ENCODE measurements at regions not wholly inside any gene's neighbourhood (a gene's known extent, or its start where the extent isn't known, plus 50 kb on each side); places are given as distances from the start of the nearest gene placed in this dataset.

DNA sequence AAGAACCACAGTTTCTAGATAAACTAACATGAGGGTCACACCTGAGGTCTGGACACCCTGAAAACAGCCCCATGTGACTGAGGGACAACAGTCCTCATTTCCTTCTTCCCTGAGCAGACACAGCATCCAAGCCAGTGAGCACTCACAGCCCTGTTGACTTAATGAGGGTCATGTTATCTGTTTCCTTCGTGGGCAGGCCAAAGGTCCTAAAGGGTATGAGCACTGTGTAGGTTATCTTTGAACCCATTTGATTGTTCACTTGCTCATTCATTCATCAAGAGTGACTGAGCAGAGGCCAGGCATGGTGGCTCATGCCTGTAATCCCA, 170.7 kb upstream of the B3GAT1 start:
- TF ChIP-seq, protein P1, sequence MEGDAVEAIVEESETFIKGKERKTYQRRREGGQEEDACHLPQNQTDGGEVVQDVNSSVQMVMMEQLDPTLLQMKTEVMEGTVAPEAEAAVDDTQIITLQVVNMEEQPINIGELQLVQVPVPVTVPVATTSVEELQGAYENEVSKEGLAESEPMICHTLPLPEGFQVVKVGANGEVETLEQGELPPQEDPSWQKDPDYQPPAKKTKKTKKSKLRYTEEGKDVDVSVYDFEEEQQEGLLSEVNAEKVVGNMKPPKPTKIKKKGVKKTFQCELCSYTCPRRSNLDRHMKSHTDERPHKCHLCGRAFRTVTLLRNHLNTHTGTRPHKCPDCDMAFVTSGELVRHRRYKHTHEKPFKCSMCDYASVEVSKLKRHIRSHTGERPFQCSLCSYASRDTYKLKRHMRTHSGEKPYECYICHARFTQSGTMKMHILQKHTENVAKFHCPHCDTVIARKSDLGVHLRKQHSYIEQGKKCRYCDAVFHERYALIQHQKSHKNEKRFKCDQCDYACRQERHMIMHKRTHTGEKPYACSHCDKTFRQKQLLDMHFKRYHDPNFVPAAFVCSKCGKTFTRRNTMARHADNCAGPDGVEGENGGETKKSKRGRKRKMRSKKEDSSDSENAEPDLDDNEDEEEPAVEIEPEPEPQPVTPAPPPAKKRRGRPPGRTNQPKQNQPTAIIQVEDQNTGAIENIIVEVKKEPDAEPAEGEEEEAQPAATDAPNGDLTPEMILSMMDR (IDR thresholded peaks at IDR 0.05) = no peak
- TF ChIP-seq POLR2A (IDR thresholded peaks at IDR 0.05) = no peak
- Histone ChIP-seq H3K27ac (no peak overlapping the region), H3K27me3 (no peaks in the 10 kb centered on the region), H3K9me3 (no peaks in the 10 kb centered on the region), H3K4me1 (no peaks in the 10 kb centered on the region), H3K36me3 (replicated peaks in 1 of 2; ENCODE audit: insufficient read depth in 1 of 2, low read depth in 2 of 2) (no peaks in the 10 kb centered on the region), H3K4me3 (no peak overlapping the region)
- no peak for ATAC-seq
- 10 to 29% methylated on average over 1 of the region's 1 CpG for WGBS, 2 donors
- DNase-seq = no peak
- intact Hi-C loops (cut with DNase I) = no loop called here

DNA sequence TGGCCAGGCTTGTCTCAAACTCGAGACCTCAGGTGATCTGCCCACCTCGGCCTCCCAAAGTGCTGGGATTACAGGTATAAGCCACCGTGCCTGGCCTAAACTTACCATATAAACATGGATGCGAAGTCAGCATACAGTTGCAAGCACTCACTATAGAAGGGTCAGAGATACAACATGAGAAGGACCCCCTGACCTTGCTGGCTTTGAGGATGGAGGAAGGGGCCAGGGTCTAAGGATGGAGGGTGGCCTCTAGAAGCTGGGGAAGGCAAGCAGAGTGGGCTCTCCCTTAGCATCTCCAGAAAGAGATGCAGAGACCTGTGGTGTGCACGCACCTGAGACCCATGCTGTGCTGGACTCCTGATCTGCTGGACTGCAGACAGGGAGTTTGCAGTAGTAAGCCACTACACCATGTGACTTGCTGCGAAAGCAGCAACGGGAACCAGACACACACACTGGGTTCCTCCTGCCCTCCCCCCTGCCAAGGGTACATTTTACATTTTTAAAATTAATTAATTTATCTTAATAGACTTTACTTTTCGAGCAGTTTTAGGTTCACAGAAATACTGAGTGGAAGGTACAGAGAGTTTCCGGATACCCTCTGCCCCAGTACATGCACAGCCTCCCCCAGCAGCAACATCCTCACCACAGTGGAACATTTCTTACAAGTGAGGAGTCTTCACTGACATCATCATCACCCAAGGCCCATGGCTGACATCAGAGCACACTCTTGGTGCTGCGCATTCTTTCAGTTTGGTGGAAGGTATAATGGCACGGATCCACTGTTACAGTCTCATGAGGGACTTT, 170.1 kb upstream of the B3GAT1 start:
- TF ChIP-seq, protein P1 (IDR thresholded peaks at IDR 0.05) = no peak
- intact Hi-C loops (cut with DNase I) = no loop called here
- Histone ChIP-seq H3K4me1 (no peaks in the 10 kb centered on the region), H3K27me3 (no peaks in the 10 kb centered on the region), H3K27ac (no peak overlapping the region), H3K4me3 (no peak overlapping the region), H3K36me3 (replicated peaks in 1 of 2; ENCODE audit: insufficient read depth in 1 of 2, low read depth in 2 of 2) (no peaks in the 10 kb centered on the region), H3K9me3 (no peaks in the 10 kb centered on the region)
- no peak for DNase-seq
- WGBS, 2 donors = 71% methylated on average over 11 of the region's 11 CpGs
- ATAC-seq = no peak

- no peaks in the 10 kb centered on the region for H3K4me1 ChIP-seq
- H3K4me3 ChIP-seq = no peak overlapping the region
- no peaks in the 10 kb centered on the region for H3K27me3 ChIP-seq
- TF ChIP-seq POLR2A (IDR thresholded peaks at IDR 0.05) = no peak
- TF ChIP-seq, protein P1 (IDR thresholded peaks at IDR 0.05) = no peak
- intact Hi-C loops (cut with DNase I) = no loop called here
- 62 to 63% methylated on average over 9 of the region's 9 CpGs for WGBS, 2 donors
- DNase-seq = no peak
- H3K27ac ChIP-seq = no peak overlapping the region
- H3K9me3 ChIP-seq = no peaks in the 10 kb centered on the region
- no peak for ATAC-seq
- no peaks in the 10 kb centered on the region for H3K36me3 ChIP-seq (replicated peaks in 1 of 2; ENCODE audit: insufficient read depth in 1 of 2, low read depth in 2 of 2)
Observed at GRCh38 chr11:134581121-134581626, 169.1 kb upstream of the B3GAT1 start.

GRCh38 chr11:134580610-134580975, 168.6 kb upstream of the B3GAT1 start:
- H3K9me3 ChIP-seq = no peaks in the 10 kb centered on the region
- H3K4me3 ChIP-seq = no peak overlapping the region
- intact Hi-C loops (cut with DNase I) = no loop called here
- H3K36me3 ChIP-seq (replicated peaks in 1 of 2; ENCODE audit: insufficient read depth in 1 of 2, low read depth in 2 of 2) = no peaks in the 10 kb centered on the region
- H3K4me1 ChIP-seq = no peaks in the 10 kb centered on the region
- WGBS, 2 donors = 87 to 88% methylated on average over 3 to 7 of the region's 8 CpGs
- H3K27ac ChIP-seq = no peak overlapping the region
- no peak for DNase-seq
- no peaks in the 10 kb centered on the region for H3K27me3 ChIP-seq
- ATAC-seq = no peak
- TF ChIP-seq, protein P1 (IDR thresholded peaks at IDR 0.05) = no peak
- no peak for TF ChIP-seq POLR2A (IDR thresholded peaks at IDR 0.05)

All from body of pancreas (tissue), 4 donors.